ENCODE measurements at regions not wholly inside any gene's neighbourhood (a gene's known extent, or its start where the extent isn't known, plus 50 kb on each side); places are given as distances from the start of the nearest gene placed in this dataset.
A peak's percentile ranks its signal among the peaks of the same experiment; 100 is the strongest.

DNA sequence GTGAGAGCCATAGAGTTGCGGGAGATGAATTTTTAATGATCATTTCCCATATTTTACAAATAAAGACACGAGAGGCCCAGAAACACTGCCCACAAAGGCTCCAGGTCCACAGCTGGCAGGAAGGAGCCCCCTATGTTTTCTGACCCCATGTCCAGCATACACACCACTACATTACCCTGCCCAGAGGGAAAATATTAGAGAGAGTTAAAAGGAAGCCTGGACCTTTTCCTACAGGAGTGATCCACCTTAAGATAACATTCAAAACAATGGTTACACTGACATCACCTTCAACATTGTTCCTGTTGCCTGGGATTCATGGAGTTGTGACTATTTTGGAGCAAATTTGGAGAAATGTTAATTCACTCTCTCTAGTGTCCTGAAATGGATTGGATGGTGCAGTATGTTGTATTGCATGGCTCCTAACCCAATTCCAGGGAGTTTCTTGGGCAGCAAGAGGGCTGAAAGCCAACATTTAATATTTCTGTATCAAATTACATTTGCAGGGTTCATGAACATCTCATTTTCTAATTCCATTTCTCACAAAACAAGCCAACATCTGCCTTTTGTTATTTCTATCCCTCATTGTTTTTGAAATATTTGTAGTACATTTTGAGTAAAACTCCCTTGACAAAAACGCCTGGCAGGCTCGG lies 172.5 kb downstream of the DLEU7 start:
- DNase-seq = no peak

DNA sequence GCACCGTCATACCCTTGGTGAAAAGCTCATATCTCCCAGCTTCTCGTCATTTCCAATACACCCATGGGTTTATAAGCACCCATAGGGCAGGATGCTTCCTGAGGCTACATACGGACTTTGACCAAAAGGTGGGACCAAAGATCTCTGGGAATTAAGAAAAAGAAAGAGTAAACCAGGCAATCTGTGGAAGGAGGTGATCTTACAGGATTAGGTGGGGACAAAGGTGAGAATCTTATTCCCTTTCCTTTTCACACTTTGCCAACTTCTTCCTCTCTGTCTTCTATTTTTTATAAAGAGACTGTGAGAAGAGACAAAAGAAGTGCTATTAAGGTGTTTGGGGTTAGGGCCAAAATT lies 172.0 kb downstream of the DLEU7 start:
- no peak for DNase-seq

DNA sequence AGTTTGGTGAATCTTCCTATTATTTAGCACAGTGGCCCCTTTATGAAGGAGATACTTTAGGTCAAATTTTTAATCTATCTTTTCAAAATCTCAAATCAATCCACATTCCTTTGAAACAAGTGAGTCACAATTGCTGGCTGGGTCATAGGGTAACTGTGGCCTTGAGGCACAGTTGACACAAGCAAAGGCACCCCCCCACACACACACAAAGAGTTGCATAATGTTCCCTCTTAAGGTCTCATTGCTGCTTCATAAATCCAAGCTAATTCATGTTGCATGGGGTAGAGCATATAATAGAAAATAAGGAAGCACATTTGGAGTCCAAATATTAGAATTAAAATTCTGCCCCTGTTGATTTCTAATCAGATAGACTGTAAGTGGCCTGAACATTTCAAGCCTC lies 171.5 kb downstream of the DLEU7 start:
- no peak for DNase-seq

DNA sequence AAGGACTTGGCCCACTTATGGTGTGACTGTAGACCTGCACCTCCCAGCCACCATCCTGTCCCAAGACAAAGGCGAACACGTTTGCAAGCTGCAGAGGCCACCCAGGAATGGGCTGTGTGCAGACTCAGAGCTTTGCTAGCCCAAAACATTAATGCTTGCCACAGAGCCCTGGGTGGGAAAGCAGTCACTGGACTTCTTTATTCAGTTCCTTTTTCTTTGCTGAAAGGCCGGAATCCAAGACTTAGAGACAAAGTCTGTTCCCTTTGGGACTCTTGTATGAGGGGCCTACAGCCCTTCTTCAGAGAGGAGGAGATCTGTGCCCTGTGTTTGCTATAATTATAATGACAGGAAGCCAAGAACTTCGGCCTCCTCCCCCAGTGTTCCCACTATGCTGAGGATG lies 167.8 kb downstream of the DLEU7 start:
- DNase-seq = no peak

DNA sequence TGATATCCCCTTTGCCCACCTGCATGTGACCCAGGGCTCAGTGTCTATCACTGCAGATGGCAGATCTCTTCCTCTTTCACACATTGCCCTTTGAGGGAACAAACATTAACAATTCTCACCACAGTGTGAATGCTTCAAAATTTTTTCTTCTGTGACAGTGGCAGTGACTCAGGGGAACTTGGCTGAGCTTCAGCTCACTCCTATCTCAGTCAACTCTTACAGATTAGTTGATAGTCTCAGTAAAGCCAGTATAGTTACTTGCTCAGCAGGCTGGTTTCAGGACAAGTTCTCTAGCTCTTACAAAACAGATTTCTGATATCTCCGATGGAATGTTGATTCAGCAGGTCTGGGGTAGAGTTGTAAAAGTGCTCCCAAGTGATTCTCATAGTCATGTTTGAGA lies 166.9 kb downstream of the DLEU7 start:
- no peak for DNase-seq

DNA sequence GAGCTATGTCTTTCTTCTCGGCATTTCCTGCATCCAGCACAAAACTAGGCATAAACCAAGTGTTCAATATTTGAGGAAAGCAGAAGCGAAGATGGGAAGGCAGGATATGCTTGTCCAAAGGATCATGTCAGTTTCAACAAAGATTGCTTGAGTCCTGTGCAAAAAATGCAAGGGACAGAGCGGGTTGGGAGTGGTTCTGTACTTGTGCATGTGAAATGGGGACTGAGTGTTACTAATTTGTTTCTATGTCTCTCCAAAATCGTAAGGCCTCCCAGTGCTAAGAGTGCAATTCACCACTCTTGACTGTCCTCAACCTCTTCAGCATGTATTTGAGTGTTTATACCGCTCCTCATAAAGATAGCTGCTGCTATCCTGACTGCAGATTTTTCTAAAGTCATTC lies 166.2 kb downstream of the DLEU7 start:
- no peak for DNase-seq

DNA sequence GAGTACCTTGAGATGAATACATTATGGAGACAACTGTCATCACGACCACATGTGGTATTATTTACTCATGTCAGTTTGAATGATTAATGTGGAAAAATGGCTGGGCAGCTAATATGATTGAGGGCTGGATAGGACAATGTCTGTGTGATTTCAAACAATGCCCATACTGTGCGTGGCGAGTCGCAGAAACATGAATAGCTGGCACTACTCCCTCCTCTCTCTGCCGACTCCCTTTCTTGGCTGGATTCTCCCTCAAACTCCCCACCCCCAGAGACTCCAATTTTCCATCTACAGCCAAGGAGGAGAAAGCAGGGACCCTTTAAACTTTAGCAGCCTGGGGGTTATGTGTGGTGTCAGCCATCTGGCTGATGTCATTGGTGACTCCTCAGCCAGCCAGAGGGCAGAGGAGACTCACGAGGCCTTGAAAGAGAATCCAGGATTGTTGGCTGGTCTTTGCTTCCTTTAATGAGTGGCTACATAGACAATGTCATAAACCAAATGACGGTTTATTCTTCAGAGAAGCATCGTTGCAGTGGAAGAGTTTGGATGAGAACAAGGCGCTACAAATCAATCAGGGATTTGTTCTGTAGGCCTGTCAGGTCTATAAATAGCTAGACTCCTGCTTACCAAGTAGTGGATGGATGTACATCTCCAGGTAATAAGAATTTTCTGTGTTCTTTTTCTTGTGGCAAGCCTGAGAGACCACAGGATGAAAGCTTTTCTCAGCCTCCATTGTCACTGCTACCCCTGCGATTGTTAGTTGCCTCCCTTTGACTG lies 165.6 kb downstream of the DLEU7 start:
- DNase-seq = peak; percentile 37

DNA sequence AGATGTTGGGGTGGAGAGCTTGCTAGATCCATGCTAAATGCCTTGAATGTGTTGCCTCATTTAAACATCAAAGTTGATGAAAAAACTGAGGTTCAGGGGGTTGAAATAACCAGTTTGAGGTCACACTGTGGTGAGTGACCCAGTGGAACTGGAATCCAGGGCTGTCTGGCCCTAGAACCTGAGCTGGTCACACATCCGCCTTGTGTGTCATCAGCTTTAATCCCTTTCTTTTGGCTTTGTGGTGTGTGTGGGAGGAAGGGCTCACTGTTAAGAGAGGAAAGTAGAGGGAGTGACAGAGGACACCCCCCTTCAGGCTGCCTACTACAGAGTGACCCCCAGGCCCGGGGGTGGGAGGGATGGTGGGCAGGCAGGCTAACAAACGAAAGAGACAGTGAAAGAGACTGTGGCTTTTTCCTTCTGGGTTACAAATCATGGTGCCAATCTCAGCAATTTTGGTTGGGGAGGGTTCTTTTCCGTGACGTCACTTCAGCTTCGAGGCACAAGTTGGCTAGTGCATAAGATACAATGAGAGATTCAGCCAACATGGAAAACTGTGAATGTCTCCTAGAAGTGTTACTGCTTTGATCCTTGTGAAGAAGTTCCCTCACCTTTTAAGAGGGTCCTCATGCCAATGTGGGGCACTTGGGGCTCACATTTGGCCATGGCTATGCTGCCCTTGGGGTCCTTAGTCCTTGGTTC lies 164.9 kb downstream of the DLEU7 start:
- no peak for DNase-seq

DNA sequence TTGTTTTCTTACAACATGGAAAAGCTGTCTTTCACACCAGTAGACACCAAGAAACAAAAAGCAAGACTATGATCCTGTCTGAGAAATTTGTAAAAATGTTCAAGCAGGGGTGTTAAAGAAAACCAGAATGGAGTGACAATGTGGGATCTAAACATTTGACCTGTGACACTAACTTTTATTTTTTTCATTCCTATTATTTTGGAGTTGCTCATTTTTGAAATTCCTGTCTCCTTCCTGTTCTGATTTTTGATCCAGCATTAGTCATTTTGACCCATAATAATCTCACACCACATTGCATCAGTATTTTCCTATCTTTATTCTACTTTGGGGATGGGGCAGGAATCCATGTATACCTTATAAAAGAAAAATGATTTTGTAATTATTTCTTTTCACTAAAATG lies 164.2 kb downstream of the DLEU7 start:
- DNase-seq = no peak

DNA sequence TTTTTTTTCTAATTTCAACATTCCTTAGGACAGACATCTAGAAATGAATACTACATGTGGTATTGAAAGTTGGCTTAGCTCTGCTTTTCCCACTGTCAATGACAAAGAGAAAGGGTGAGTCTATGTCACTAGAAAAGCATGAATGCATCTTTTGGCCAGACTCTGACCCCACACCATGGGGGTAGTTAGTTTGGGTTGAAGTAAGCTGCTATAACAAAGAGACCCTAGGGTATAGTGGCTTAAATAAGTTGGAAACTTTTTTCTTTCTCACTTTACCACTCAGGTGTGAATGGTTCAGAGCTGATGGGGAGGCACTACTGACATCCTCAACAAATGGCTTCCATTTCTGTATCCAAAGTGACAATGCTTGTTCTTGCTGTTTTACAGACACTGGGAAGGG lies 161.5 kb downstream of the DLEU7 start:
- no peak for DNase-seq

DNA sequence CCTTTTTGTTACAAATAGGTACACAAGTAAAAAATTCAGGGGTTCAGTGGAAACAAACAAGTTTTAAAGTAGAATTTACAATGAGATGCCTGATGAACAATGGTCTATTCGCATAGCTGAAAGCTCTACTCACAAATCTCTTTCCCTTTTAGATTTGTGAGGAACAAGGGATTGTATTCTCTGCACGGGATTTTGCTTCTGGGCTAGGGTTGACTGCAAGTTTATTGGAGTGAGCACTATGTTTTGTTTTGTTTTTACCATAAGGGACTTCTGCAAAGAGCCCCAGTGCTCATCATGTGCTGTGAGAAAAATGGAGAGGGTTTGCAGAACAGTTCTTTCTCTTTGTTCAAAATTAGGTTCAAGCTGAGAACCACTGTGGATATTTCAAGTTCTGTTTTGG lies 160.5 kb downstream of the DLEU7 start:
- no peak for DNase-seq

DNA sequence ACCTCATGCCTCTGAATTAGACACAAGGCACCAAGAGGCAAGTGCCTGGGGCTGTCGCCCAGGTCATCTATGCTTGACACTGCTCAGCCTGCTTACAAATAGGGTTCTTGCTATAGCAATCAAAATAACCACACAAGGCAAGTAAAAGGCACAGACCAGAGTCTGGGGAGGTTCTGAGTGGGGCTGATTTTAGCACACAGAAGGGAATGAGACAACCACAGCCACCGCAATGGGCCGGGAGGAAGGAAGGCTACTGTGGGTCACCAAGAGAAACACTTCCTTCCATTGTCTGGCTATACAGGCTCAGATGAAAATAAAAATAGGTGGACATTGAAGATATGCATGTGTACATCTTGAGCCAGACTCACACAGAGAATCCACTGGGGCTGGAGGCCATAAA lies 159.1 kb downstream of the DLEU7 start:
- no peak for DNase-seq

DNA sequence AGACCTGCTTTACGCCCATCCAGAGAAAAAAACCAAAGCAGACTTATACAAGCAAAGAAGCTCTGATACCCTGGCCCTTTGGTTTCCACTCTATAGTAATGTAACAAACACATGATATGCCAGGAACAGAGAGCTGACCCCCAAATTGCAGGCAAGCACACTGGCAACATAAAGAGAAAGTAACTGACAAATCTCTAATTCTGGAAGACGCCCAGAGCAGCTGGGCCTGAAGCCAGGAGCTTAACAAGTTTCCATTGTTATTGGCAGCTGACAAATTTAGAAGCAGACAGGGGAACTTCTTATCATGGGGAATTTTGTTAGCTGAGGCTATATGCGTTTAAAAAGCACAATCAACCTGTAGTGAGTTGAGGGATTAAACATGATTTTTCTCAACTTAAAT lies 158.0 kb downstream of the DLEU7 start:
- peak; percentile 88 for DNase-seq

DNA sequence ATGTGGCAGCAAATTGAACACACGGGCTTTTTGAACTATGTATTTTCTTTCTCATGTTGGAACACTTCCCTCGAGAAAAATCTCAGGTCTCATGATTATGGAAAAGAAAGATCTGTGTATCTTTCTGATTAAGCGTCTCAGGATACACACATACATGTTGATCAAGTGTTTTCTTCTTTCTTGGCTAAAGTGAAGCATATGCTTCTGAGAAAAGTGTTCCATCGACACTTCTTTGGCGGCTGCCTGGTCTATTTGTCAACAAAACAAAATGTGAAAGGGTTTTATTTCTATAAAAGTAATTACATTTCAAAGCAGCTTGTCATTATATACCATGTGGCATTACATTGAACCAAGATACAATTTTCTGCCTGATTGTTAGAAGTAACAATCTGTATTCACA lies 157.5 kb downstream of the DLEU7 start:
- no peak for DNase-seq

DNA sequence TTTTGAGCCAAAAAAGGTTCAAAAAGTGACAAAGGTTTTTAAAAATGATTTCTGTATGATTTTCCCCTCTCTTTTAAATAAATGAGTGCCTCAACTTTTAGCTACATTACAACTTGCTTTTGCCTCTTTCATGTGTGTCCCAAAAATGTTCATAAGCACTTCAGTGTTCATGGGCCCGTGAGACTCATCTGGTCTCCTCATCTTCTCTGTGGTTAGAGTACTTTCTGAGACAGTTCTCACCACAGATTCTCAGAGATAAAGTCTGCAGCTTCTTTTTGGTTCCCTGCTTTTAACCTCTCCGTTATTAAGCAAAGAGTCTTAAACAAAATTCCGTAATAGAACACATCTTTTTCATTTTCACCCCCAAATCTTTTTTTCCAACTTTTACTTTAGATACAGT lies 156.9 kb downstream of the DLEU7 start:
- no peak for DNase-seq

DNA sequence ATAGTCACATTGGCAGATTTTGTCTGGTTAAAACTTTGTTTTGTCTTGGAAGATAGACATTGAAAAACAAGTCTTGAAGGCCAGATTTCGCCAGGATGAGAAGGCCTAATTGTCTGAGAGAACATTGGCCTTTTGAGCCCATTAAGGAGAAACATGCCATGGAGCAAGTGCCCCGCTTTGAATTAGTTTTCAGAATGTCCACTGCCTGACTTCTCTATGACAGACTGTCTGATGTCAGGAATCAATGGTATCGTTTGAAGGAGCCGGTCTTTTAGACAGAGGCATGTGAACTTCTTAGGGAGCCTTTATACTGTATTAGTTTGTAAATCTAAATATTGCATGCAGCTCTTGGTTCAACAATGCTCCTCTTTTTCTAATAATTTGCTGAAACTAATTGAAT lies 155.9 kb downstream of the DLEU7 start:
- no peak for DNase-seq

DNA sequence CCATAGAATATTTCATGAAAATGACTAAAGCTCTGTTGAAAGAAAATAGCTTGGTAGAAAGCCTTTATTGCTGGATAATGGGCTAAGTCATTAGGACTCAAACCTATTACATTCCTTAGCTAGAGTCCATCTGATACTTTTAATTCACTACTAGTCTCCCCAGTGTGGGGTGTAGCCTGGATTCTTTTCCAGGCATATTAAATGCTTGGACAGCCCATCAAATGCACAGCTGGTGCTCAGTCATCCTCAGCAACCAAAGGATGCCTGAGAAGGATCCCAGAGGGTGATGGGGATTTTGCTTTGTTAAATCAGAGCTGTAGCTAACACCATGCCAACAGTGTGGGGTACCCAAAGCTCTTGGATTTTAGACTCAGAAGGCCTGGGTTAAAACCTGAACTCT lies 153.5 kb downstream of the DLEU7 start:
- no peak for DNase-seq

DNA sequence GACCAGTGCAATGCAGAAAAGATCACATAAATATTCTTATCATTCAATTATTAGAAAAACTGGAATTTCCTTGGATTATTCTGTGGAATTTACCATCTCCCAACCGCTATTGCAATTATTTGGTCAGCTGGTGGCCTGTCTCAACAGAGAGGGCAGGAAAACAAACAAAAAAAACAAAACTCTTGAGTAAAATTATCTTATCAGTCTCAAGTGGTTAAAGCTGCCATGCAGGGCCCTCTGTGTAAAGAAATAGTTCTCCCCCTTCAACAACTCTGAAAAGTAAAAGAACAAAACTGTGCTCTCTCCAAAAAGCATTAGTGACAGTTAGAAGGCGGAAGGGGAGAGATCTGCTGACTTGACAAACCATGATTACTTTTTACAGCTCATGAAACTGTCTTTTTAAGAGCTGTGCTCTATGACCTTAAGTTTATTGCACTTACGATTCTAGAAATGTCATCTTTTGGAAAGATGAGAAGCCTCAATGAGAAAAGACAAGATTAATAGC lies 152.3 kb downstream of the DLEU7 start:
- no peak for DNase-seq

DNA sequence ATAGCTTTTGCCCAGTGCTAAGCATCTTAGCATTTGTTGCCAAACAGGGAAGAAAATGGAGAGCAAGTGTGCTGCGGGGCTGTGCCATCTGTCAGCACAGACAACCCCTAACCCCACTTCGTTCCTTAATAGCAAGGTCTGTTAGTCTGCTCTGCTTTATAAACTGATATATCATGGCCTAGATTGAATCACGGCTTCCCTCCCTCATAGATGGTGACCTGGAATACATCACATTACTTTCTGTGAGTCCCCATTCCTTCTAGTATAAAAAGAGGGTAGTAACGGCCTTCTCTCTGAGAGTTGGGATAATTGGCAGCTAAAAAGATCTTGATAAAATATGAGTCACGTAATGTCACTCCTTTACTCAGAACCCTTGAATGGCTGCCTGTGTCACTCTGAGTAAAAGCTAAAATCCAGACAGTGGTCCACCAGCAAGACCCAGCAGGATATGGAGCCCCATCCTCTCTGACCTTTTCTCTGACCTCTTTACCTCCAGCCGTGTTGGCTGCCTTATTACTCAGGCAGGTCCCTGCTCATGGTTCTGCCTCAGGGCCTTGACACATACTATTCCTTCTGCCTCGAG lies 151.7 kb downstream of the DLEU7 start:
- DNase-seq = no peak

DNA sequence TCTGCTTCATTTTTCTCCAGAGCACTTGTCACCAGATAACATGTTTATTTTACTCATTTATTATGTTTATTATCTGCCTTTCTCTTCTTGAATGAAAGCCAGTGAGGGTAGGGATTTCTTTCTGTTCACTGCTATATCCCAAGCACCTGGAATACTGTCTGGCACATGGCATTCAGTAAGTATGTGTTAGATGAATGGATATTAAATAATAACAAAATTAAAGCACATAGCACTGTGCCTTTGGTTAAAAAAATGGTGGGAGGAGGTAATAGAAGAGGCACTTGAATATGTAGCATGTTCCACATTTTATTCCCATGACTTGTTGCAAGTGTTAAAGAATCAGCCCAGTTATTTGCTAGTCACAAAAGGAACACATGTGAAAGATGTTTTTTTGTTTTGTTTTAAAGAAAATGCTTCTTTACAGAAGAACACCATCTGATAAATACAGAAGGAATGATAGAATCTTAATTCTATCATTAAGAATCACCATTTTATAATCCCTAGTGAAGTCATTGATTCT lies 151.0 kb downstream of the DLEU7 start:
- no peak for DNase-seq

DNA sequence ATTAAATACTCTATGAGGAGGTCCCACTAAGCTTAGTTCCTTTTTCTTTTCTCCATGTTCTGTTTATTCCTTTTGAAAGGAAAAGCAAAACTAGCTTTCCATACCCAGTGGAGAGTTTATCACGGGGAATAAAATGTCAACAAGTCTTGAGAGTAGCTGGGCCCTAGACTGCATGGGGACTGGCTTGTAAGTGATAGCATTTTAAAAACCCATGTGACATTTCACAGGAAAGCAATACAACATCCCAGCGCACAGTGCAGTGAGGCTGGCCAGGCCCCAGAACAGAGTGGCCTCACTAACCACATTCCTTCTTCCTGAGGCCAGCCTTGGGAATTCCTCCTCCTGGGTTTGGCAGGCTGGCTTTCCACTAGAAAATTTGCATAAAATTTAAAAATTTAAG lies 149.8 kb downstream of the DLEU7 start:
- peak; percentile 63 for DNase-seq

DNA sequence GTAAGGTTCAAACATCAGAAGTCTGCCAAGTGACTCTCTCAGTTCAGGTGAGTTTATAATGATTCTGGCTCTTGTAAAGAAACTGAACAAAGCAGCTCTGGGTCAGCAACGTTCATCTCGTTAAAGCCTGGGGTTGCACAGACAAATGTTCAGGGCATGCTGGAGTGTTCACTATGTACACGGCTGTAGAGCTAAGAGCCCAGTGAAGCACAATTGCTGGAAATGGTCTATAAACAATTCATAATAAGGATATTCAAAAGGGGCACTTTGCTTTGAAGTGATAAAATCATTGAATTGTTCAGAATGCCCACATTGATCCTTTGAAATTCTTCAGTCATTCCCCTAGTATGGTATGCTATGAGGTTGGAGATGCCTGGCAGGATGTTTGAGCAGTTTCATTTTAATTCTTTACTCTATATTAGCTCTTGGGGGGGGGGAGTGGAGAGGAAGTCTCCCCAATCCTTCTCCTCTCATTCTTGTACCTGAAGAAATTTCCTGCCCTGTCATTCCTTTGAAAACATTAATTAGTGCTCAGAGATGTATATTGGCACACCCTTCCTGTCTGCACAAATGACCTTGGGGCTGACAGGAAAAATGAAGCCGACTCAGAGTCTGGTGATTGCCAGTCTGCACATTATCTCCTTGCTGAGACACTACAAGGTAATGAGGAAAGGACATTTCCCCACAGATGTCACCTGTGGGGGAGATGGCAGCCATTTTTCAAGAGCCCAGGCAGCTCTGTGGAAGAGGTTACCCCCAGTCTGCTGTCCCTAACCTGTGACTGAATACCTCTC lies 145.5 kb downstream of the DLEU7 start:
- DNase-seq = no peak
